Activated CD4-positive, alpha-beta T cell treated with anti-CD3 and anti-CD28 coated beads for 36 hours (primary cell): ENCODE measurements at regions not wholly inside any gene's neighbourhood (a gene's known extent, or its start where the extent isn't known, plus 50 kb on each side); places are given as distances from the start of the nearest gene placed in this dataset.
A peak's percentile ranks its signal among the peaks of the same experiment; 100 is the strongest.

Source experiments
- ATAC-seq: fragments of 200-7000 bp; cut with Tn5 transposase; one replicate; pipeline ENCODE4 v1.10.0; 2021; ENCODE audit warnings: mild to moderate bottlenecking, moderate library complexity
- CTCF ChIA-PET: fragments of 350-600 bp; sonication (Branson Sonifier 250); formaldehyde crosslinking; loops from one replicate; lab custom pipeline; 2021; ENCODE audit warnings: antibody characterized with exemption; lab: Charles Lee
- POLR2A ChIA-PET: fragments of 350-600 bp; sonication (Branson Sonifier 250); formaldehyde crosslinking; loops from one replicate; lab custom pipeline; 2021; ENCODE audit warnings: antibody characterized with exemption, inconsistent platforms; lab: Charles Lee
- DNase-seq: peaks from one replicate; pipeline ENCODE4 v3.0.0-alpha.2; 2020
- H3K27ac Mint-ChIP-seq: one replicate; pipeline ENCODE4 v1.8.0; 2021; ENCODE audit warnings: mixed read lengths
- H3K27me3 Mint-ChIP-seq: one replicate; pipeline ENCODE4 v1.8.0; 2021; ENCODE audit warnings: mixed read lengths
- H3K36me3 Mint-ChIP-seq: one replicate; pipeline ENCODE4 v1.8.0; 2021; ENCODE audit warnings: low read depth, mixed read lengths
- H3K4me1 Mint-ChIP-seq: one replicate; pipeline ENCODE4 v1.8.0; 2021; ENCODE audit warnings: mixed read lengths
- H3K4me3 Mint-ChIP-seq: one replicate; pipeline ENCODE4 v1.8.0; 2021; ENCODE audit warnings: mild to moderate bottlenecking, moderate library complexity, mixed read lengths
- H3K9me3 Mint-ChIP-seq: one replicate; pipeline ENCODE4 v1.8.0; 2021; ENCODE audit warnings: low read depth, mixed read lengths
- intact Hi-C, 2 experiments: fragments of 100-400 bp; cut with DNase I in 1 of 2; cut with micrococcal nuclease in 1 of 2; formaldehyde crosslinking; loops; one replicate each; pipeline versions ENCODE4 v1.14.2 to v1.15.1; 2022 to 2024; cut with DNase I, micrococcal nuclease

- Mint-ChIP-seq H3K36me3 (peaks cover 9% of the 10 kb centered on the region), H3K4me1 (no peaks in the 10 kb centered on the region), H3K27ac (no peak overlapping the region), H3K9me3 (peaks cover 15% of the 10 kb centered on the region), H3K4me3 (no peak overlapping the region), H3K27me3 (no peaks in the 10 kb centered on the region)
- no peak for ATAC-seq
- intact Hi-C loops, result no loop called here
- ChIA-PET CTCF (interaction anchor here (0.6 to 0.8 kb wide), 3 partner anchors 541 to 1138 kb away, joined by 3 to 4 read pairs (median 3); no protein-coding TSS in a partner anchor), POLR2A (no interaction called here)
- no peak for DNase-seq
Measured at GRCh38 chr3:67781871-67782270, 127.5 kb upstream of the SUCLG2 start.

DNA sequence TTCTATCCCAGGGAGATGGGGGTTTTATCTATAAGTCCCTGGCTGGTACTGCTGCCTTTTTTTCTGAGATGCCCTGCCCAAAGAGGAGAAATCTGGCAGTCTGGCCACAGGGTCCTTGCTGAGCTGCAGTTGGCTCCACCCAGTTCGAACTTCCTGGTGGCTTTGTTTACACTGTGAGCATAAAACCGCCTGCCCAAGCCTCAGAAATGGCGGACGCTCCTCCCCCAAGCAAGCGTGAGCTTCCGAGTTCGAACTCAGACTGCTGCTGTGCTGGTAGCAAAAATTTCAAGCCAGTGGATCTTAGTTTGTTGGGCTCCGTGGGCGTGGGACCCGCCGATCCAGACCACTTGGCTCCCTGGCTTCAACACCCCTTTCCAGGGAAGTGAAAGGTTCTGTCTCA lies 126.8 kb upstream of the SUCLG2 start:
- POLR2A ChIA-PET, result no interaction called here

DNA sequence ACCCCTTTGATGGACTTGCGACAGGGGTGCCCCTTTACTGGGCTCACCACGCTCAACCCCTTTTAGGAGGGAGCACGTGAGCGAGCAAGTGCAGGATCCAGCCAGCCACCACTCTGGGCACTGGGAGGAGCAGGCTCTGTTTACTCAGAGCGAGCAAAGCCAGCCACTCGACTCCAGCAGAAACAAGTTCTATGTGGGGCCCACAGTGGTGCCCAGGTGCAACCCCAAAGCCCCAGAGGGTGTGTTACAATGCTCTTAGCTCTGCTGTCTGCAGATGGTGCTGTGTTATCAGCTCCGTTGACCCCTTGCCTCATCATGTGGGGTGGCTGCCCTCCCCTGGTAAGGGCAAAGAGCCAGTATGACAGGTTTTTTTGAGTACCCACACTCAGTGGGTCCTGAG lies 120.3 kb upstream of the SUCLG2 start:
- peaks cover 5% of the 10 kb centered on the region for H3K9me3 Mint-ChIP-seq
- ChIA-PET CTCF (no interaction called here), POLR2A (no interaction called here)
- no peaks in the 10 kb centered on the region for H3K4me1 Mint-ChIP-seq
- no peak overlapping the region for H3K4me3 Mint-ChIP-seq
- ATAC-seq (no peak), DNase-seq (no peak)
- intact Hi-C loops, result no loop called here
- peaks cover 4% of the 10 kb centered on the region for H3K36me3 Mint-ChIP-seq
- H3K27me3 Mint-ChIP-seq, result peaks cover 2% of the 10 kb centered on the region
- H3K27ac Mint-ChIP-seq, result no peak overlapping the region

More for the DNA sequence above, 126.8 kb upstream of the SUCLG2 start:
- ATAC-seq (no peak), DNase-seq (no peak)
- H3K4me1 Mint-ChIP-seq, result no peaks in the 10 kb centered on the region
- peaks cover 13% of the 10 kb centered on the region for H3K9me3 Mint-ChIP-seq
- CTCF ChIA-PET, result interaction anchor here (0.7 to 0.9 kb wide), 2 partner anchors 8 to 355 kb away, joined by 3 to 4 read pairs; no protein-coding TSS in a partner anchor
- no peak overlapping the region for H3K27ac Mint-ChIP-seq
- peaks cover 9% of the 10 kb centered on the region for H3K36me3 Mint-ChIP-seq
- intact Hi-C loops, result no loop called here
- no peaks in the 10 kb centered on the region for H3K27me3 Mint-ChIP-seq
- no peak overlapping the region for H3K4me3 Mint-ChIP-seq

DNA sequence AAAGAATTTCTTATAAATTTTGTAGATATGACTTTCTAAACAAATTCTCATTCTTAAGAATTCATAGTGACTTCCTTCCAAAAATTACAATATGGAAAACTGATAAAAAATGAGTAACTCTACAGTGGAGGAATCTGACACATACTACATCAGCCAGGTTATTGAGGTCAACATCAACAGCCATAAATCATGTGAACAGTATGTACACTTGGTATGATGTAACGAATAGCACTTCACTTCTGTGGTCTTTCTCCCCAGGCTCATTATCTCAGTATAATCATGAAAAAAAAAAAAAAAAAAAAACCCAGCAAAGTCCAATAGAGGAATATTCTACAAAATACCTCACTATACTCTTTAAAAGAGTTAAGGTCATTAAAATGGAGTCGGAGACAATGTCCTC lies 111.2 kb upstream of the SUCLG2 start:
- Mint-ChIP-seq H3K36me3 (peaks cover 10% of the 10 kb centered on the region), H3K4me3 (no peak overlapping the region), H3K9me3 (peaks cover 24% of the 10 kb centered on the region), H3K27ac (no peak overlapping the region), H3K27me3 (no peaks in the 10 kb centered on the region), H3K4me1 (no peaks in the 10 kb centered on the region)
- DNase-seq, result no peak
- ChIA-PET CTCF (interaction anchor here (1.2 kb wide), 1 partner anchor 18 kb away, joined by 3 read pairs; no protein-coding TSS in a partner anchor), POLR2A (no interaction called here)
- no peak for ATAC-seq
- intact Hi-C loops, result no loop called here

DNA sequence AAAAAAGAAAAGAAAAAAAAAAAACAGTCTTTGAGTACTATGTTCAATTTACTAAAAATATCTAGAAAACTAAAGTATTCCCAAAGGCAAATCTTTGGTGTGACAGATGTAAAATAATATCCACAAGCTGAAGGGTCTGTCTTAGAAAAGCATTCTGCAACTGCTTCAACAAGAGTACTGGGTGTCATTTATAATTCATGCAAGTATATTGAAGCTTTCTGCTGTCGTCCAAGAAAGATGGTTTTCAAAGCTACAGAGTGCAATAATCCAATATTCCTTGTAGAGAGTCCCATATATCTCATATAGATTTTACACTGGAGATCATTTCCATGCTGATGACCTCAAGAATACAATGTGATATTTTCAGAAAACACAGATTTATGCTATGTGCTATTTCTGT lies 90.9 kb upstream of the SUCLG2 start:
- intact Hi-C loops, result no loop called here
- CTCF ChIA-PET, result no interaction called here
- DNase-seq (no peak), ATAC-seq (no peak)
- POLR2A ChIA-PET, result interaction anchor here (0.6 kb wide), 1 partner anchor 43 kb away, joined by 10 read pairs; no protein-coding TSS in a partner anchor
- Mint-ChIP-seq H3K27ac (no peak overlapping the region), H3K9me3 (peaks cover 8% of the 10 kb centered on the region), H3K36me3 (peaks cover 8% of the 10 kb centered on the region), H3K4me3 (no peak overlapping the region), H3K4me1 (peaks cover 6% of the 10 kb centered on the region), H3K27me3 (no peaks in the 10 kb centered on the region)

DNA sequence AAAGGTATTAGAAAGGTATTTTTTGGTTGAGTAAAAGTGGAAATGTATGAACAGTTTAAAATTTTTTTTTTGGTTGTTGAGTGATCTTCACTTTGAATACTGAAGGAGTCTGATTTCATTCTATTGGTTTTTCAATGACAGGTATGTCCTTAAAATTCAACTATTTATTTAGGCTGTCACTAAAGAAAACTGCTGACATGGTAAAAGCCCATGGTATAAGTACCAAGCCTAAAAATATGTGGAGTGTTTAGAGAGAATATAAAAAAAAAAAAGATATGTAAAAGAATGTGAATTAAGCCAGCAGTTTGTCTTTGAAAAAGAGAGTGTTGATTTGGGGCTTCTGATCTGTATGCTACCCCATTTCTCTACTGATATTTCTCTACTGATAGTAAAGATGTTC lies 90.3 kb upstream of the SUCLG2 start:
- intact Hi-C loops, result no loop called here
- H3K27me3 Mint-ChIP-seq, result no peaks in the 10 kb centered on the region
- peaks cover 6% of the 10 kb centered on the region for H3K9me3 Mint-ChIP-seq
- H3K4me1 Mint-ChIP-seq, result peaks cover 12% of the 10 kb centered on the region
- ATAC-seq, result no peak
- H3K36me3 Mint-ChIP-seq, result peaks cover 8% of the 10 kb centered on the region
- POLR2A ChIA-PET, result no interaction called here
- H3K4me3 Mint-ChIP-seq, result no peak overlapping the region
- H3K27ac Mint-ChIP-seq, result no peak overlapping the region
- CTCF ChIA-PET, result interaction anchor here (0.6 kb wide), 1 partner anchor 98 kb away, joined by 3 read pairs; no protein-coding TSS in a partner anchor
- DNase-seq, result no peak

- Mint-ChIP-seq H3K9me3 (peaks cover 11% of the 10 kb centered on the region), H3K4me1 (peaks cover 52% of the 10 kb centered on the region), H3K4me3 (no peak overlapping the region), H3K27ac (no peak overlapping the region), H3K36me3 (peaks cover 6% of the 10 kb centered on the region), H3K27me3 (no peaks in the 10 kb centered on the region)
- CTCF ChIA-PET, result interaction anchor here (0.6 to 0.7 kb wide), 3 partner anchors 49 to 628 kb away, joined by 3 read pairs; no protein-coding TSS in a partner anchor
- intact Hi-C loops, result no loop called here
- POLR2A ChIA-PET, result no interaction called here
- DNase-seq (no peak), ATAC-seq (no peak)
Measured at GRCh38 chr3:67739851-67740250, 85.4 kb upstream of the SUCLG2 start.

DNA sequence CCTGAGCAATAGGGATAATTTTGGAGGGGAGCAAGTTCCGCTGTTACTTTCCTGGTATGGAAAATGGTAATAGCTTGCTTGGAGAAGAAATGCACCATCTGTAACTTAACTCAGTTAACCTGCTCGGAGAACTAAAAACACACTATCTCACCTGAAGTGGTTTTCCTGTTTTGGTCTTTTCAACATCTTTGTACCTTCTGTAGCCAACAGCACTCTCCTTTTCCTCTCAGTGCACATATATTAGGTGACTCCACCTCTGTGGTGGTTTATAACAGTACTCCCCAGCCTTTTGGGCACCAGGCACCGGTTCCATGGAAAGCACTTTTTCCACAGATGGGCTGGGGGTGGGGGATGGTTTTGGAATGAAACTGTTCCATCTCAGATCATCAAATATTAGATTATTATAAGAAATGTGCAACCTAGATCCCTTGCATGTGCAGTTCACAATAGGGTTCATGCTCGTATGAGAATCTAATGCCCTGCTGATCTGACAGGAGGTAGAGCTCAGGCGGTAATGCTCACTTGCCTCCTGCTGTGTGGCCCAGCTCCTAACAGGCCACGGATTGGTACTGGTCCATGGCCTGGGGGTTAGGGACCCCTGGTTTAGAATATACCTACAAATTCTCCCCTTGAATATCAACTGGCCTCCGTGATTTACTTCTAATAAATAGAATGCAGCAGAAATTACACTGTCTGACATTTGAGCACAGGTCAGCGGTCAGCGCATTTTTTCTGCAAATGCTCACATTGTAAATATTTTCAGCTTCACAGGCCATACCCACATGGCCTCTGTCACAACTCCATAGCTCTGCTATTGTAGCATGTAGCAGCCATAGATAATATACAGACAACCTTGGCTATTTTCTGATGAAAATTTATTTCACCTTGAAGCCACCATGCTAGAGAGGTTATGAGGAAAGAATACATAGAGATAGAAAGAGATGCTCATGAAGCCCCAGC lies 83.8 kb upstream of the SUCLG2 start:
- intact Hi-C loops, result no loop called here
- H3K4me3 Mint-ChIP-seq, result no peak overlapping the region
- ATAC-seq, result no peak
- peaks cover 12% of the 10 kb centered on the region for H3K9me3 Mint-ChIP-seq
- H3K4me1 Mint-ChIP-seq, result peaks cover 54% of the 10 kb centered on the region
- ChIA-PET CTCF (interaction anchor here (1.2 kb wide), 1 partner anchor 9 kb away, joined by 3 read pairs; no protein-coding TSS in a partner anchor), POLR2A (no interaction called here)
- H3K27me3 Mint-ChIP-seq, result no peaks in the 10 kb centered on the region
- peaks cover 9% of the 10 kb centered on the region for H3K36me3 Mint-ChIP-seq
- DNase-seq, result no peak
- peak overlapping the region; percentile 38 for H3K27ac Mint-ChIP-seq

- H3K4me3 Mint-ChIP-seq, result no peak overlapping the region
- peaks cover 6% of the 10 kb centered on the region for H3K36me3 Mint-ChIP-seq
- POLR2A ChIA-PET, result no interaction called here
- H3K9me3 Mint-ChIP-seq, result peaks cover 12% of the 10 kb centered on the region
- peak overlapping the region; percentile 38 for H3K27ac Mint-ChIP-seq
- CTCF ChIA-PET, result interaction anchor here (0.6 to 1.2 kb wide), 2 partner anchors 10 to 319 kb away, joined by 3 read pairs; no protein-coding TSS in a partner anchor
- peaks cover 54% of the 10 kb centered on the region for H3K4me1 Mint-ChIP-seq
- intact Hi-C loops, result no loop called here
- ATAC-seq (no peak), DNase-seq (no peak)
- no peaks in the 10 kb centered on the region for H3K27me3 Mint-ChIP-seq
Measured at GRCh38 chr3:67737140-67737539, 82.7 kb upstream of the SUCLG2 start.

GRCh38 chr3:67733269-67733950 lies 79.0 kb upstream of the SUCLG2 start:
- no peak overlapping the region for H3K27ac Mint-ChIP-seq
- H3K4me3 Mint-ChIP-seq, result no peak overlapping the region
- H3K36me3 Mint-ChIP-seq, result peaks cover 3% of the 10 kb centered on the region
- H3K9me3 Mint-ChIP-seq, result peaks cover 10% of the 10 kb centered on the region
- H3K4me1 Mint-ChIP-seq, result peaks cover 30% of the 10 kb centered on the region
- ChIA-PET POLR2A (no interaction called here), CTCF (no interaction called here)
- DNase-seq, result no peak
- intact Hi-C loops, result no loop called here
- H3K27me3 Mint-ChIP-seq, result no peaks in the 10 kb centered on the region
- no peak for ATAC-seq

- intact Hi-C loops, result no loop called here
Measured at GRCh38 chr3:67724434-67724833, 70.0 kb upstream of the SUCLG2 start.

More at GRCh38 chr3:67724434-67724833, 70.0 kb upstream of the SUCLG2 start:
- no peak for DNase-seq
- Mint-ChIP-seq H3K4me1 (no peaks in the 10 kb centered on the region), H3K36me3 (peaks cover 2% of the 10 kb centered on the region), H3K27ac (no peak overlapping the region), H3K4me3 (no peak overlapping the region), H3K27me3 (no peaks in the 10 kb centered on the region), H3K9me3 (peaks cover 8% of the 10 kb centered on the region)
- ATAC-seq, result no peak
- CTCF ChIA-PET, result no interaction called here
- POLR2A ChIA-PET, result no interaction called here
